OCI-LY1 (cell line): ENCODE measurements at regions not wholly inside any gene's neighbourhood (a gene's known extent, or its start where the extent isn't known, plus 50 kb on each side); places are given as distances from the start of the nearest gene placed in this dataset.

Experiments used
- H2AFZ ChIP-seq: fragments of 200-600 bp; sonication (generic), shearing (Covaris generic); 2 replicates; pipeline ENCODE4 v1.6.0; 2014; ENCODE audit warnings: antibody characterized with exemption, mild to moderate bottlenecking, low read length
- H3F3A ChIP-seq: fragments of 200-600 bp; sonication (generic), shearing (Covaris generic); 2 replicates; pipeline ENCODE4 v1.6.0; 2014; ENCODE audit warnings: mild to moderate bottlenecking, antibody characterized with exemption, low read length, moderate library complexity; ENCODE audit not compliant: insufficient read depth
- H3K27ac ChIP-seq: fragments of 200-600 bp; sonication (generic); 2 replicates; pipeline ENCODE4 v1.5.1; 2014; ENCODE audit warnings: low read length, mixed run types, mild to moderate bottlenecking, low read depth; ENCODE audit not compliant: poor library complexity, severe bottlenecking
- H3K27me3 ChIP-seq: fragments of 200-600 bp; sonication (generic); 2 replicates; pipeline ENCODE4 v1.6.0; 2014; ENCODE audit warnings: antibody characterized with exemption, mild to moderate bottlenecking, low read length, moderate library complexity; ENCODE audit not compliant: insufficient read depth
- H3K36me3 ChIP-seq: fragments of 200-600 bp; sonication (generic); 2 replicates; pipeline ENCODE4 v1.6.1; 2014; ENCODE audit warnings: mild to moderate bottlenecking, antibody characterized with exemption, low read length, moderate library complexity, mixed read lengths; ENCODE audit not compliant: insufficient read depth
- H3K4me1 ChIP-seq: fragments of 200-600 bp; sonication (generic); 2 replicates; pipeline ENCODE4 v1.5.1; 2014; ENCODE audit warnings: mild to moderate bottlenecking, low read length, moderate library complexity; ENCODE audit not compliant: insufficient read depth, severe bottlenecking
- H3K4me2 ChIP-seq: fragments of 200-600 bp; sonication (generic), shearing (Covaris generic); 2 replicates; pipeline ENCODE4 v1.6.1; 2014; ENCODE audit warnings: low read length
- H3K4me3 ChIP-seq: fragments of 200-600 bp; sonication (generic); 2 replicates; pipeline ENCODE4 v1.5.1; 2014; ENCODE audit warnings: low read length, low read depth, mild to moderate bottlenecking, mixed read lengths; ENCODE audit not compliant: poor library complexity, severe bottlenecking
- H3K79me2 ChIP-seq: fragments of 200-600 bp; shearing (Covaris generic); 2 replicates; pipeline ENCODE4 v1.6.1; 2016; ENCODE audit warnings: mixed run types, low read length, mixed read lengths; ENCODE audit not compliant: insufficient read depth
- H3K9ac ChIP-seq: fragments of 200-600 bp; sonication (generic), shearing (Covaris generic); 2 replicates; pipeline ENCODE4 v1.6.1; 2014; ENCODE audit warnings: mild to moderate bottlenecking, low read length, mixed read lengths
- H3K9me2 ChIP-seq: fragments of 200-600 bp; sonication (generic), shearing (Covaris generic); 2 replicates; pipeline ENCODE4 v1.6.1; 2014; ENCODE audit warnings: low read depth, mild to moderate bottlenecking, low read length, mixed read lengths
- H3K9me3 ChIP-seq: fragments of 200-600 bp; shearing (Covaris generic); 2 replicates; pipeline ENCODE4 v1.6.1; 2014; ENCODE audit warnings: low read length, mixed read lengths
- H4K20me1 ChIP-seq: fragments of 200-600 bp; sonication (generic), shearing (Covaris generic); 2 replicates; pipeline ENCODE4 v1.6.0; 2016; ENCODE audit warnings: mild to moderate bottlenecking, low read length; ENCODE audit not compliant: insufficient read depth
- CTCF ChIP-seq: fragments of 200-600 bp; sonication (generic), shearing (Covaris generic); IDR thresholded peaks from 2 replicates; pipeline ENCODE4 v1.5.1; 2017; ENCODE audit warnings: mild to moderate bottlenecking, antibody characterized with exemption, low read length, moderate library complexity, mixed read lengths
- EZH2 ChIP-seq: fragments of 200-600 bp; sonication (generic), shearing (Covaris generic); IDR thresholded peaks from 2 replicates; pipeline ENCODE4 v1.8.0; 2017; ENCODE audit warnings: borderline replicate concordance, mixed run types, mild to moderate bottlenecking, antibody characterized with exemption, low read length, moderate library complexity, mixed read lengths

GRCh38 chr2:193349642-193350041 lies 1154.9 kb upstream of the TMEFF2 start:
- Histone ChIP-seq H3K79me2 (no peaks in the 10 kb centered on the region), H3K4me2 (no peak overlapping the region), H3F3A (no peaks in the 10 kb centered on the region), H3K36me3 (no peaks in the 10 kb centered on the region), H3K9ac (no peak overlapping the region), H3K27ac (no peak overlapping the region), H3K4me3 (no peak overlapping the region), H3K4me1 (no peaks in the 10 kb centered on the region), H3K9me3 (no peaks in the 10 kb centered on the region), H3K27me3 (no peaks in the 10 kb centered on the region), H4K20me1 (no peaks in the 10 kb centered on the region), H2AFZ (no peak overlapping the region), H3K9me2 (no peaks in the 10 kb centered on the region)
- TF ChIP-seq CTCF (no peak), EZH2 (no peak)

- Histone ChIP-seq H3K27ac (no peak overlapping the region), H3K79me2 (no peaks in the 10 kb centered on the region), H3K36me3 (no peaks in the 10 kb centered on the region), H2AFZ (no peak overlapping the region), H3K4me3 (no peak overlapping the region), H3K4me2 (no peak overlapping the region), H4K20me1 (no peaks in the 10 kb centered on the region), H3F3A (no peaks in the 10 kb centered on the region), H3K9ac (no peak overlapping the region), H3K9me3 (no peaks in the 10 kb centered on the region), H3K27me3 (no peaks in the 10 kb centered on the region), H3K9me2 (no peaks in the 10 kb centered on the region), H3K4me1 (no peaks in the 10 kb centered on the region)
- TF ChIP-seq CTCF, result no peak
These were observed 1153.3 kb upstream of the TMEFF2 start for GRCh38 chr2:193348055-193348454.

GRCh38 chr2:193336781-193337180 lies 1142.0 kb upstream of the TMEFF2 start:
- Histone ChIP-seq H3K9ac (no peak overlapping the region), H3F3A (no peaks in the 10 kb centered on the region), H3K4me3 (no peak overlapping the region), H3K27ac (no peak overlapping the region), H3K36me3 (no peaks in the 10 kb centered on the region), H3K27me3 (no peaks in the 10 kb centered on the region), H3K4me2 (no peak overlapping the region), H2AFZ (no peak overlapping the region), H3K79me2 (no peaks in the 10 kb centered on the region), H3K4me1 (no peaks in the 10 kb centered on the region), H4K20me1 (no peaks in the 10 kb centered on the region), H3K9me3 (no peaks in the 10 kb centered on the region), H3K9me2 (no peaks in the 10 kb centered on the region)
- TF ChIP-seq CTCF, result no peak
- no peak for TF ChIP-seq EZH2
